ENCODE measurements at regions not wholly inside any gene's neighbourhood (a gene's known extent, or its start where the extent isn't known, plus 50 kb on each side); places are given as distances from the start of the nearest gene placed in this dataset.

DNA sequence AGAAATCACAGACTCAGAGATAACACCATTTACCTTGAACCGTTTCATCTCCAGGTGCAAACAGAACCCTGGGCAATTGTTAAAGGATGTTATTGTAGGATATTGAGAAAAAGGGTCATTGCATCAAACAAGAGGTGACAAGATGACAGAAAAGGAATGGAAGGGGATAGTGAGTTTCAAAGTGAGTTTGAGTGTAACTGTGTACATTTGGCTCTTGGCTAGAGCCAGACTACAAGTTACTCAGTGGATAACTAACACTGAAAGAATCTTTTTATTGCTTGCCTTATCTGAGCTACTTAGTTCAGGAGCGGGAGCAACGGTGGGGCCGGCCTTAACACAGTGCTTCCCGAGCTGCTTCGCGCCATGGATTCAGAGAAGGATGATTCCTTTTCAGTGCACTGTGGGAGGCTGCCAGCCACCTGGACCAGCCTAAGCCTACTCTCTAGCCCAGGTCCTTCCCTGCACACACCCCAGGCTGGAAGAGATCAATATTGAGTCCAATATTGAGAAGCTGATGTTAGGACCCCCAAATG is 193.4 kb downstream of the ATPSCKMT start:
- ChIA-PET CTCF (no interaction called here), POLR2A (interaction anchor here (0.5 kb wide), 1 partner anchor 9 kb away, joined by 3 read pairs; no protein-coding TSS in a partner anchor)
- TF ChIP-seq SP1 (IDR thresholded peaks at IDR 0.05) (no peak), L3MBTL2 (conservative IDR thresholded peaks at IDR 0.05) (no peak)
- DNase-seq (ENCODE audit: extremely low spot score), result no peak

DNA sequence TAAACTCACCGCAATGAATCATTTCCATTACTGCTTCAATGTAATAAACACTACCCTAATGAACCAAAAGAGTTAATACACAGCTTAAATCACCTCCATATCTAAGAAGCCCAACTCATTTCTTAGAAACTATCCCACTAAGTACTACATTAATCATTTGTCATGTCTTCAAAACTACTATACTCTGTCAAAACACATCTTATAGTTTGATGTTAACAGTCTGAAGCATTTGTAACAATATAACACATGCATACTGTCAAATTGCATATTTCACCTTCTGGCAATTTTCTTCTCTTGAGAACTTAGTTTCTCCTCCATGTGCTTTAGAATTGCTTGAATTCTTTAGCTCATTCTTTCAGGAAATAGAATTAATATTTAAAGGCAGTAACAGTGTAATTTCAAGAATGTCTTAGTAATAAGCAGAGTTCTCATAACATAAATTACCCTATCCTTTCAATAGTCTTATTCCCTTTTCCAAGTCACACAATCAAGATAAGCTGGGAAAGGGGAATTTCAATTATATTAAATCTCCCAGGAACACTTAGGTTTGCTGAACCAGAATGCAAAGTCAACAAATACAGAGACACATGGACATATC is 199.7 kb downstream of the ATPSCKMT start:
- TF ChIP-seq LEF1 (IDR thresholded peaks at IDR 0.05; ENCODE audit: borderline replicate concordance) (no peak), ZNF384 (IDR thresholded peaks at IDR 0.05) (no peak), TARDBP (IDR thresholded peaks at IDR 0.05) (no peak), ELF4 (IDR thresholded peaks at IDR 0.05) (no peak), HDGF (IDR thresholded peaks at IDR 0.05; ENCODE audit: borderline replicate concordance) (no peak)
- DNase-seq (ENCODE audit: extremely low spot score), result no peak
- ChIA-PET POLR2A (no interaction called here), CTCF (no interaction called here)

DNA sequence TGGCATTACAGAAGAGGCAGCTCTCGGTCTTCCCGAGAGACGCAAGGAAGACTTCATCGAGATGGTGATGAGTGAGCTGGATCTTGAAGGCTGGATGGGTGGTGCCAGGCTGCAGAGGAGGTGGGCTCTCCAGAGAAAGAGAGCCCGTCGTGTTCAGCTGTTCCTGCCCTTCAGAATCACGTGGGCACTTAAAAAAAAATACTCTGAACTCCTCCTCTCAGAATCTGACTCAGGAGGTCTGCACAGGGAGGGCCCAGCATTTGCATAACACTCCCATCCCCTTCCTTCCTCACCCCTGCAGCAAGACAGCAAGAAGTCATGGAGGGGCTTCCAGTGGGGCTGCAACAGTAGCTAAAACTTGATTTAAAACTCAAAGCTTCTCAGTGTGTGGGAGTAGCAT is 203.0 kb downstream of the ATPSCKMT start:
- POLR2A ChIA-PET, result no interaction called here
- TF ChIP-seq ARNT (IDR thresholded peaks at IDR 0.05) (no peak), ZNF384 (IDR thresholded peaks at IDR 0.05) (no peak), L3MBTL2 (conservative IDR thresholded peaks at IDR 0.05) (no peak), NFRKB (IDR thresholded peaks at IDR 0.05) (no peak), CTBP1 (IDR thresholded peaks at IDR 0.05; ENCODE audit: borderline replicate concordance) (no peak), SUZ12 (IDR thresholded peaks at IDR 0.05) (no peak), FOXA1 (IDR thresholded peaks at IDR 0.05) (no peak), ELF4 (IDR thresholded peaks at IDR 0.05) (no peak), SP1 (IDR thresholded peaks at IDR 0.05) (no peak), FOXM1 (IDR thresholded peaks at IDR 0.05; ENCODE audit: borderline replicate concordance) (no peak), LEF1 (IDR thresholded peaks at IDR 0.05; ENCODE audit: borderline replicate concordance) (no peak), BHLHE40 (IDR thresholded peaks at IDR 0.05; ENCODE audit: borderline replicate concordance) (no peak), HDGF (IDR thresholded peaks at IDR 0.05; ENCODE audit: borderline replicate concordance) (no peak)
- TF ChIP-seq, protein P1, sequence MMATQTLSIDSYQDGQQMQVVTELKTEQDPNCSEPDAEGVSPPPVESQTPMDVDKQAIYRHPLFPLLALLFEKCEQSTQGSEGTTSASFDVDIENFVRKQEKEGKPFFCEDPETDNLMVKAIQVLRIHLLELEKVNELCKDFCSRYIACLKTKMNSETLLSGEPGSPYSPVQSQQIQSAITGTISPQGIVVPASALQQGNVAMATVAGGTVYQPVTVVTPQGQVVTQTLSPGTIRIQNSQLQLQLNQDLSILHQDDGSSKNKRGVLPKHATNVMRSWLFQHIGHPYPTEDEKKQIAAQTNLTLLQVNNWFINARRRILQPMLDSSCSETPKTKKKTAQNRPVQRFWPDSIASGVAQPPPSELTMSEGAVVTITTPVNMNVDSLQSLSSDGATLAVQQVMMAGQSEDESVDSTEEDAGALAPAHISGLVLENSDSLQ (IDR thresholded peaks at IDR 0.05), result no peak
- CTCF ChIA-PET, result no interaction called here
- no peak for DNase-seq (ENCODE audit: extremely low spot score)

DNA sequence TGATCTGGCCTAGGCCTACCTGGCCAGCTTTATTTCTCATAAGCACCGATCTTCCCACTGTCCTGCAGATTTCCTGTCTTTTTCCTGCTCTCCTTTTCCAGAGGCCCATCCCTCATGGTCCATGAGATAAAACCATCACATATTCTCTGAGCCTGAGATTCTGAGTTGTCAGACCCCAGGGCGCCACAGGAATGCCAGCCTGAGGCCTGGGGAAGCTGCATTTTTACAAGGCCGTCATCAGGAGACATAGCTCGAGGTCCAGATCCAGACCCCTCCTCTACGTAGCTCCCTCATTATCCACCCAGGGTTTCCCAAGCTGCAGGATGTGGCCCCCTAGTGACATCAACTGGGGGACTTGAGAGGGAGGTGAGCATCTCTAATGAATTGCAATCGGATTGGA is 204.3 kb downstream of the ATPSCKMT start:
- ChIA-PET POLR2A (no interaction called here), CTCF (no interaction called here)
- no peak for DNase-seq (ENCODE audit: extremely low spot score)
- TF ChIP-seq FOXA1 (IDR thresholded peaks at IDR 0.05) (no peak), LEF1 (IDR thresholded peaks at IDR 0.05; ENCODE audit: borderline replicate concordance) (no peak), ELF4 (IDR thresholded peaks at IDR 0.05) (no peak), TARDBP (IDR thresholded peaks at IDR 0.05) (no peak), ZNF384 (IDR thresholded peaks at IDR 0.05) (no peak), BHLHE40 (IDR thresholded peaks at IDR 0.05; ENCODE audit: borderline replicate concordance) (no peak), SP1 (IDR thresholded peaks at IDR 0.05) (no peak), L3MBTL2 (conservative IDR thresholded peaks at IDR 0.05) (no peak), NFRKB (IDR thresholded peaks at IDR 0.05) (no peak), FOXM1 (IDR thresholded peaks at IDR 0.05; ENCODE audit: borderline replicate concordance) (no peak), FOXK2 (IDR thresholded peaks at IDR 0.05) (no peak), SUZ12 (IDR thresholded peaks at IDR 0.05) (no peak), CTBP1 (IDR thresholded peaks at IDR 0.05; ENCODE audit: borderline replicate concordance) (no peak), HDGF (IDR thresholded peaks at IDR 0.05; ENCODE audit: borderline replicate concordance) (no peak), ARNT (IDR thresholded peaks at IDR 0.05) (no peak)
- TF ChIP-seq, protein P1 (IDR thresholded peaks at IDR 0.05), result no peak

DNA sequence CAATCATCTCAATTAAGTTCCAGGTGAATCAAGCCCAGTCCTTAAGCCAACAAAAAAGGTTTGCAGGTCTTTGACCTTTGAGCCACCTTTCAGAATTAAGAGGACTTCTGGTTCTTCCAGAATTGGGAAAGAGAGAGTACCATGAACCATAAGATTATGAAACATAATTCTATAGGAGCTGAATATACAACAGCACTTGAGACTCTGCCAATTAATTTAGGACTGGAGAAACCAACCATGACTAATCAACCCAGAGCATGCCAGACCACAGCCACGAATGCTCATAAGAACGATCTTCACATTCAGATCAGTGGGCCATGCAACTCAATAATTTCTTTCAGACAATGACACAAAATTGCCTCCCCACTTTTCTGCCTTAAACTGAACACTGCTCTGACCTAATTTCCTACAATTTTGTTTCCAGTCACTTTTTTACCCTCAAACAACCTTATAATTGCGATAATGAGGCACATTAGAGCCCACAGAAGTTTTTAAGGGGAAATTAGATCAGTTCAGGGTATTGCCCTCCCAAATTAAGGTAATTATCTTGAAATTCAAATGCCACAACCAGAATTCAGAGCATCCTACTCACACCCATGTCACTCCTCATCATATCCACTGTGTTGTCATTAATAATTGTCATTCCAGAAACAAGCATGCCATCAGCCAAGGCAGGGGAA is 213.4 kb downstream of the ATPSCKMT start:
- no peak for TF ChIP-seq LEF1 (IDR thresholded peaks at IDR 0.05; ENCODE audit: borderline replicate concordance)
- TF ChIP-seq ZNF384 (IDR thresholded peaks at IDR 0.05), result no peak
- TF ChIP-seq ARNT (IDR thresholded peaks at IDR 0.05), result no peak
- no peak for TF ChIP-seq FOXA1 (IDR thresholded peaks at IDR 0.05)
- TF ChIP-seq FOXM1 (IDR thresholded peaks at IDR 0.05; ENCODE audit: borderline replicate concordance), result no peak
- no peak for TF ChIP-seq TARDBP (IDR thresholded peaks at IDR 0.05)
- TF ChIP-seq CTBP1 (IDR thresholded peaks at IDR 0.05; ENCODE audit: borderline replicate concordance), result no peak
- TF ChIP-seq, protein P1 (IDR thresholded peaks at IDR 0.05), result no peak
- no peak for TF ChIP-seq FOXK2 (IDR thresholded peaks at IDR 0.05)
- TF ChIP-seq HDGF (IDR thresholded peaks at IDR 0.05; ENCODE audit: borderline replicate concordance), result no peak
- TF ChIP-seq SUZ12 (IDR thresholded peaks at IDR 0.05), result no peak
- DNase-seq (ENCODE audit: extremely low spot score), result no peak

DNA sequence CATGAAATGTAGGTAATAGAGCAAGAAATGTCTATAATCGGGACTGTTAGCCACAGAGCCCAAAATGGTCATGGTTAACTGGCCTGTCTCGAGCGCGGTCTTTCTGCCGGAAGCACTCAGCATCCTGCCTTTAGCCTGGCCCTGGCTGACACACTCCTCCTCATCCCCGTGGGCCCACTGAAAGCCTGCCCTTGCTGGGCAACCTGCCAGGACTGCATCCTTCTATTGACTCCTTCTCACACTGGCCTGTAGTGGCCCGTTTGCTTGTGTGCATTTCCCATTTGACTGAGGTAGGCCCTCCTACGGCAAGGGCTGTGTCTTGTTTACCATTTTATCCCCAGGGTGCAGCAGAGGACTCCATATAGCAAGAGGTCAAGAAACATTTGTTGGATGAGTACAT is 215.7 kb downstream of the ATPSCKMT start:
- ChIA-PET CTCF (no interaction called here), POLR2A (no interaction called here)
- no peak for TF ChIP-seq ZNF384 (IDR thresholded peaks at IDR 0.05)
- no peak for TF ChIP-seq CTBP1 (IDR thresholded peaks at IDR 0.05; ENCODE audit: borderline replicate concordance)
- TF ChIP-seq FOXK2 (IDR thresholded peaks at IDR 0.05), result no peak
- no peak for TF ChIP-seq ARNT (IDR thresholded peaks at IDR 0.05)
- TF ChIP-seq LEF1 (IDR thresholded peaks at IDR 0.05; ENCODE audit: borderline replicate concordance), result no peak
- no peak for TF ChIP-seq BHLHE40 (IDR thresholded peaks at IDR 0.05; ENCODE audit: borderline replicate concordance)
- TF ChIP-seq HDGF (IDR thresholded peaks at IDR 0.05; ENCODE audit: borderline replicate concordance), result no peak
- no peak for TF ChIP-seq SP1 (IDR thresholded peaks at IDR 0.05)
- TF ChIP-seq SUZ12 (IDR thresholded peaks at IDR 0.05), result no peak
- TF ChIP-seq L3MBTL2 (conservative IDR thresholded peaks at IDR 0.05), result no peak
- TF ChIP-seq TARDBP (IDR thresholded peaks at IDR 0.05), result no peak
- no peak for TF ChIP-seq ELF4 (IDR thresholded peaks at IDR 0.05)
- DNase-seq (ENCODE audit: extremely low spot score), result no peak

More for the DNA sequence above, 213.4 kb downstream of the ATPSCKMT start:
- ChIA-PET CTCF (no interaction called here), POLR2A (no interaction called here)
